Keratinocyte (primary cell): ENCODE measurements at regions not wholly inside any gene's neighbourhood (a gene's known extent, or its start where the extent isn't known, plus 50 kb on each side); places are given as distances from the start of the nearest gene placed in this dataset.

ENCODE experiments used
- DNase-seq: peaks from one replicate; pipeline ENCODE4 v3.0.0-alpha.2; 2011; ENCODE audit warnings: low read depth, missing footprints, low spot score
- FAIRE-seq: peaks from 2 replicates; lab custom pipeline; 2011; peaks lifted over from hg19 to GRCh38; lab: Jason Lieb, UNC
- H2AFZ ChIP-seq: 2 replicates; pipeline ENCODE4 v1.6.0; 2012; ENCODE audit warnings: low read length, control low read depth, inconsistent platforms; ENCODE audit not compliant: control insufficient read depth
- H3K27ac ChIP-seq: 2 replicates; pipeline ENCODE4 v1.5.1; 2011; ENCODE audit warnings: low read length; ENCODE audit not compliant: control insufficient read depth, insufficient read depth
- H3K27me3 ChIP-seq: 3 replicates; pipeline ENCODE4 v1.6.0; 2011; ENCODE audit warnings: low read length; ENCODE audit not compliant: control insufficient read depth, insufficient read depth; ENCODE audit errors: extremely low read depth
- H3K36me3 ChIP-seq, 2 experiments: 2 replicates in 1 of 2; 3 replicates in 1 of 2; pipeline ENCODE4 v1.5.1; 2011; ENCODE audit warnings: low read length in 2 of 2, mild to moderate bottlenecking in 1 of 2; ENCODE audit not compliant: control insufficient read depth in 2 of 2, insufficient read depth in 2 of 2; ENCODE audit errors: extremely low read depth in 1 of 2
- H3K4me1 ChIP-seq: 3 replicates; pipeline ENCODE4 v1.5.1; 2011; ENCODE audit warnings: low read length; ENCODE audit not compliant: control insufficient read depth, insufficient read depth; ENCODE audit errors: extremely low read depth
- H3K4me2 ChIP-seq: 3 replicates; pipeline ENCODE4 v1.6.0; 2011; ENCODE audit warnings: low read depth, low read length; ENCODE audit not compliant: control insufficient read depth, insufficient read depth; ENCODE audit errors: extremely low read depth
- H3K4me3 ChIP-seq, 3 experiments: fragments of 200-600 bp in 1 of 3; sonication (generic) in 1 of 3; 2 replicates in 2 of 3; 3 replicates in 1 of 3; pipeline ENCODE4 v1.5.1; 2011 to 2016; ENCODE audit warnings: low read length in 3 of 3, mild to moderate bottlenecking in 3 of 3, control low read depth in 2 of 3, inconsistent platforms in 1 of 3, low read depth in 1 of 3, mixed read lengths in 1 of 3, mixed run types in 1 of 3, moderate library complexity in 1 of 3; ENCODE audit not compliant: control insufficient read depth in 2 of 3, insufficient read depth in 2 of 3; ENCODE audit errors: extremely low read depth in 1 of 3
- H3K79me2 ChIP-seq: 2 replicates; pipeline ENCODE4 v1.6.0; 2012; ENCODE audit warnings: low read length; ENCODE audit not compliant: control insufficient read depth, insufficient read depth
- H3K9ac ChIP-seq: 3 replicates; pipeline ENCODE4 v1.6.0; 2011; ENCODE audit warnings: low read length; ENCODE audit not compliant: control insufficient read depth, insufficient read depth; ENCODE audit errors: extremely low read depth
- H3K9me1 ChIP-seq: 3 replicates; pipeline ENCODE4 v1.6.0; 2011; ENCODE audit warnings: low read length; ENCODE audit not compliant: control insufficient read depth, insufficient read depth; ENCODE audit errors: extremely low read depth
- H3K9me3 ChIP-seq: 2 replicates; pipeline ENCODE4 v1.5.1; 2012; ENCODE audit warnings: low read depth, low read length; ENCODE audit not compliant: control insufficient read depth
- H4K20me1 ChIP-seq: 3 replicates; pipeline ENCODE4 v1.6.0; 2011; ENCODE audit warnings: low read length; ENCODE audit not compliant: control insufficient read depth, insufficient read depth; ENCODE audit errors: extremely low read depth
- CTCF ChIP-seq, 3 experiments: IDR thresholded peaks in 1 of 3; conservative IDR thresholded peaks in 1 of 3; optimal IDR thresholded peaks in 1 of 3; 2 replicates in 2 of 3; 3 replicates in 1 of 3; pipeline versions ENCODE3 to v1.5.1; 2011; ENCODE audit warnings: low read length in 3 of 3, mild to moderate bottlenecking in 3 of 3, moderate library complexity in 2 of 3, control low read depth in 1 of 3, inconsistent platforms in 1 of 3; ENCODE audit not compliant: insufficient read depth in 2 of 3; ENCODE audit errors: extremely low read depth in 1 of 3
- EZH2 ChIP-seq: IDR thresholded peaks from one replicate; pipeline ENCODE4 v1.6.1; 2012; ENCODE audit warnings: inconsistent platforms, mild to moderate bottlenecking, low read length, moderate library complexity
- dilution Hi-C: fragments of 300-500 bp; cut with MboI; formaldehyde crosslinking; loops from one replicate; pipeline ENCODE4 v1.7.0; 2020; ENCODE audit warnings: low sequenced_read_pairs; ENCODE audit not compliant: extremely low pct_ligation_motif_present

DNA sequence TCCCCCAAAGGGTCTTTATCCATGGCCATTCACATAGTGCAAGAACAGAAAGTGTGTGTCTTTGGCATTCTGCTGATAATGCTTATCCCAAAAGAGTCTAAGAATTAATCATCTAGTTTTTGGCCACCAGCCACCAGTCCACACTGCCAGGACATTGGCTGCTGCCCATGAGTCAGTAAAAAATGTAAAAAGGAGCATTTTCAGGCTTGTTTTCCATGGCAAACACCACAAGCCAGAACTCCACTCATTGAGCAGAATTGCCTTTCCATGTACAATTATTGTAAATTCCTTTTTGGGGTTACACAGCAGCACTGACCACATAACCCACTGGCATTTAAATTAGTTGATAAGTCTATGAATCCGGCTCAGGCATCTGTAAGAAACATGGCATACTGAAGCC lies 89.2 kb upstream of the PRDX4 start:
- Histone ChIP-seq H3K27me3 (no peaks in the 10 kb centered on the region), H3K36me3 (no peaks in the 10 kb centered on the region), H3K9me1 (no peaks in the 10 kb centered on the region), H3K27ac (no peak overlapping the region), H3K4me1 (no peaks in the 10 kb centered on the region), H3K9me3 (no peaks in the 10 kb centered on the region), H3K4me3 (no peak overlapping the region), H4K20me1 (no peaks in the 10 kb centered on the region), H3K79me2 (no peaks in the 10 kb centered on the region), H3K9ac (no peak overlapping the region), H2AFZ (no peak overlapping the region), H3K4me2 (no peak overlapping the region)
- no peak for FAIRE-seq
- no peak for TF ChIP-seq EZH2
- no peak for TF ChIP-seq CTCF (optimal IDR thresholded peaks at IDR 0.05 in 1 of 3, IDR thresholded peaks at IDR 0.05 in 1 of 3, conservative IDR thresholded peaks at IDR 0.05 in 1 of 3; ENCODE audit: extremely low read depth in 1 of 3, insufficient read depth in 2 of 3, low read length in 3 of 3)
- DNase-seq: no peak
- dilution Hi-C loops: no loop called here

GRCh38 chrX:23589496-23589895 lies 77.8 kb upstream of the PRDX4 start:
- Histone ChIP-seq H3K4me1 (no peaks in the 10 kb centered on the region), H3K27ac (no peak overlapping the region), H2AFZ (no peak overlapping the region), H3K4me3 (no peak overlapping the region), H3K36me3 (no peaks in the 10 kb centered on the region), H3K79me2 (no peaks in the 10 kb centered on the region), H4K20me1 (no peaks in the 10 kb centered on the region), H3K27me3 (no peaks in the 10 kb centered on the region), H3K4me2 (no peak overlapping the region), H3K9me1 (no peaks in the 10 kb centered on the region), H3K9ac (no peak overlapping the region), H3K9me3 (no peaks in the 10 kb centered on the region)
- no peak for FAIRE-seq
- dilution Hi-C loops: no loop called here
- no peak for TF ChIP-seq CTCF (optimal IDR thresholded peaks at IDR 0.05 in 1 of 3, IDR thresholded peaks at IDR 0.05 in 1 of 3, conservative IDR thresholded peaks at IDR 0.05 in 1 of 3; ENCODE audit: extremely low read depth in 1 of 3, insufficient read depth in 2 of 3, low read length in 3 of 3)
- TF ChIP-seq EZH2: no peak
- DNase-seq: no peak
